ENCODE measurements at regions not wholly inside any gene's neighbourhood (a gene's known extent, or its start where the extent isn't known, plus 50 kb on each side); places are given as distances from the start of the nearest gene placed in this dataset.

DNA sequence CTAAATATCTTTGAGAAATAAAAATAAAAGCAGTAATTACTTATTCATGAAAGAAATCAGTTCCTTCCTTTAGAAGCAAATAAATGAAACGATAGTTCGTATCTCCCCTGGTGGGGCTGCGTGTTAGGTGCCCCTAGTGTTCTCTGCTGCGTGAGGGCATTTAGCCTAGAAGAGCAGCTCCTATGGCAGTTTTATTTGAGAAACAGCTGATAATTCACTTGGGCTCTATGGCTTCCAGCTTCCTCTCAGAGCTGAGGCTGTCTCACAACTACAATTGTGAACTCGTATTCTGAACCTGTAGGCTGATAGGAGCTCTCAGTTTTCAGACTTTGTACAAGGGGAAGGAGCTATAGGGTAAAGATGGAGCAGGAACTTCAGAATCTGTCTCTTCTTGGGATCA, 540.0 kb upstream of the MAP3K7 start:
- no peak overlapping the region for H3K14ac ChIP-seq (ENCODE audit: insufficient read length)
- no peak overlapping the region for H3K23ac ChIP-seq (ENCODE audit: insufficient read length)
- POLR2A ChIA-PET (ENCODE audit: partially characterized antibody) = no interaction called here
- no peak overlapping the region for H2AK5ac ChIP-seq (ENCODE audit: low read depth, low read length)
- no peaks in the 10 kb centered on the region for H3K79me1 ChIP-seq (ENCODE audit: low read depth, low read length)
- no peaks in the 10 kb centered on the region for H3K9me3 ChIP-seq (ENCODE audit: insufficient read depth in 2 of 2, low read depth in 1 of 2, low read length in 1 of 2)
- H2BK120ac ChIP-seq (replicated peaks; ENCODE audit: low read depth, low read length) = no peak overlapping the region
- H3K36me3 ChIP-seq (ENCODE audit: control insufficient read depth in 2 of 4, insufficient read depth in 4 of 4, low read length in 3 of 4) = no peaks in the 10 kb centered on the region
- H3K23me2 ChIP-seq (ENCODE audit: low read depth, low read length) = no peaks in the 10 kb centered on the region
- no peak overlapping the region for H3K4me3 ChIP-seq (ENCODE audit: extremely low read depth in 1 of 4, insufficient read depth in 2 of 4, low read depth in 3 of 4, low read length in 4 of 4)
- H2BK5ac ChIP-seq (ENCODE audit: low read depth, low read length) = no peak overlapping the region
- H2BK20ac ChIP-seq (ENCODE audit: low read length) = no peak overlapping the region
- H2BK12ac ChIP-seq (ENCODE audit: low read depth, low read length) = no peak overlapping the region
- H3K79me2 ChIP-seq (ENCODE audit: control insufficient read depth in 1 of 2, insufficient read depth in 2 of 2, low read length in 2 of 2) = no peaks in the 10 kb centered on the region
- no peak overlapping the region for H4K91ac ChIP-seq (replicated peaks; ENCODE audit: insufficient read length, low read length)
- H2BK15ac ChIP-seq (ENCODE audit: low read length) = no peak overlapping the region
- H3K27ac ChIP-seq (ENCODE audit: low read depth, low read length) = no peak overlapping the region
- CTCF ChIA-PET (ENCODE audit: partially characterized antibody) = interaction anchor here (0.7 to 1.5 kb wide), 4 partner anchors 44 to 891 kb away, joined by 3 read pairs; no protein-coding TSS in a partner anchor
- H2AFZ ChIP-seq (ENCODE audit: low read length) = no peak overlapping the region
- DNase-seq (ENCODE audit: low read depth in 1 of 2, low spot score in 2 of 2) (no peak), FAIRE-seq (no peak)
- H3K18ac ChIP-seq (ENCODE audit: extremely low read depth, low read length) = no peak overlapping the region
- no peak for TF ChIP-seq MAFK (IDR thresholded peaks at IDR 0.05; ENCODE audit: low read depth, low read length)
- TF ChIP-seq RFX5 (IDR thresholded peaks at IDR 0.05; ENCODE audit: borderline replicate concordance, low read depth, low read length) = no peak
- TF ChIP-seq GTF2F1 (IDR thresholded peaks at IDR 0.05; ENCODE audit: borderline replicate concordance, low read depth, low read length) = no peak
- TF ChIP-seq, protein P1, sequence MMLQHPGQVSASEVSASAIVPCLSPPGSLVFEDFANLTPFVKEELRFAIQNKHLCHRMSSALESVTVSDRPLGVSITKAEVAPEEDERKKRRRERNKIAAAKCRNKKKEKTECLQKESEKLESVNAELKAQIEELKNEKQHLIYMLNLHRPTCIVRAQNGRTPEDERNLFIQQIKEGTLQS (IDR thresholded peaks at IDR 0.05; ENCODE audit: insufficient read depth, low read depth, low read length) = no peak
- TF ChIP-seq CTCF (IDR thresholded peaks at IDR 0.05; ENCODE audit: control extremely low read depth in 1 of 3, insufficient read depth in 1 of 3, low read depth in 1 of 3, low read length in 3 of 3) = no peak
- no peak for TF ChIP-seq NRF1 (IDR thresholded peaks at IDR 0.05; ENCODE audit: low read depth, low read length)
- TF ChIP-seq CTBP2 (IDR thresholded peaks at IDR 0.05; ENCODE audit: borderline replicate concordance, insufficient read depth, insufficient read length, low read length) = no peak
- no peak overlapping the region for H3K4me2 ChIP-seq (ENCODE audit: insufficient read depth in 1 of 2, low read depth in 2 of 2, low read length in 2 of 2)
- H4K8ac ChIP-seq (ENCODE audit: extremely low read depth, insufficient read depth, low read length) = no peak overlapping the region
- no peaks in the 10 kb centered on the region for H3K27me3 ChIP-seq (replicated peaks in 1 of 4; ENCODE audit: control insufficient read depth in 3 of 4, extremely low read depth in 1 of 4, insufficient read depth in 3 of 4, low read length in 3 of 4)
- 89% methylated on average over 5 of the region's 5 CpGs; no CpG with 5 or more reads in 1 of the 2 experiments for WGBS, 2 experiments (ENCODE audit: extremely low coverage in 1 of 2, insufficient coverage in 1 of 2, insufficient read length in 1 of 2, insufficient replicate concordance in 2 of 2, low coverage in 1 of 2, low lambda C conversion rate in 2 of 2, missing lambda C conversion rate in 1 of 2)
- peaks cover 0 to 8% (median 1%) of the 10 kb centered on the region in 4 experiments; a peak in 3 of 7 replicates for H3K4me1 ChIP-seq (replicated peaks in 1 of 4; ENCODE audit: control insufficient read depth in 3 of 4, insufficient read depth in 4 of 4, low read length in 3 of 4)
- no peak overlapping the region for H3K56ac ChIP-seq (replicated peaks; ENCODE audit: insufficient read length, low read depth, low read length)
- no peak overlapping the region for H4K5ac ChIP-seq (ENCODE audit: insufficient read length, low read depth, low read length)
- no peaks in the 10 kb centered on the region for H4K20me1 ChIP-seq (replicated peaks in 1 of 2; ENCODE audit: control insufficient read depth in 1 of 2, insufficient read depth in 2 of 2, low read length in 2 of 2)
- H3K9ac ChIP-seq (replicated peaks in 1 of 4; ENCODE audit: extremely low read depth in 1 of 4, low read depth in 3 of 4, low read length in 3 of 4) = no peak overlapping the region
- H3K4ac ChIP-seq (replicated peaks; ENCODE audit: insufficient read length, low read depth, low read length) = no peak overlapping the region

Data from H1 (cell line).